ENCODE measurements at regions not wholly inside any gene's neighbourhood (a gene's known extent, or its start where the extent isn't known, plus 50 kb on each side); places are given as distances from the start of the nearest gene placed in this dataset.

GRCh38 chr15:25600751-25601150 is 161.9 kb upstream of the UBE3A start:
- POLR2A ChIA-PET (ENCODE audit: unreplicated experiment), result no interaction called here

GRCh38 chr15:25597571-25597970 is 158.7 kb upstream of the UBE3A start:
- DNase-seq (no peak), ATAC-seq (no peak)
- Histone ChIP-seq H2AFZ (ENCODE audit: low read length) (no peak overlapping the region), H3K27me3 (ENCODE audit: low read length) (peaks cover 8% of the 10 kb centered on the region; the same call in 1 of the 2 replicates), H4K20me1 (ENCODE audit: low read length) (no peaks in the 10 kb centered on the region), H3K4me1 (ENCODE audit: insufficient read depth, low read length) (no peaks in the 10 kb centered on the region), H3K79me2 (ENCODE audit: low read length) (no peaks in the 10 kb centered on the region), H3F3A (ENCODE audit: low read length, unreplicated experiment) (no peaks in the 10 kb centered on the region), H3K27ac (ENCODE audit: low read length) (no peak overlapping the region), H3K36me3 (ENCODE audit: low read depth, low read length) (no peaks in the 10 kb centered on the region), H3K4me3 (ENCODE audit: low read length) (no peak overlapping the region), H3K4me2 (ENCODE audit: low read length) (no peak overlapping the region), H3K9ac (ENCODE audit: low read length) (no peak overlapping the region), H3K9me3 (ENCODE audit: low read length) (no peaks in the 10 kb centered on the region), H3K9me2 (replicated peaks; ENCODE audit: low read length) (no peaks in the 10 kb centered on the region)
- TF ChIP-seq CTCF (conservative IDR thresholded peaks at IDR 0.05; ENCODE audit: low read depth, low read length) (no peak), EZH2 (IDR thresholded peaks at IDR 0.05; ENCODE audit: low read length, unreplicated experiment) (no peak), EZH2phosphoT487 (IDR thresholded peaks at IDR 0.05; ENCODE audit: borderline replicate concordance, low read length) (no peak)
- intact Hi-C loops (cut with micrococcal nuclease), result no loop called here
- CTCF ChIA-PET, result no interaction called here
- no TSS peak for BruUV-seq (replicated peaks)
- POLR2A ChIA-PET (ENCODE audit: unreplicated experiment), result no interaction called here

More at GRCh38 chr15:25600751-25601150, 161.9 kb upstream of the UBE3A start:
- ATAC-seq (no peak), DNase-seq (peak; percentile 6)
- CTCF ChIA-PET, result no interaction called here
- H3K9me3 ChIP-seq (ENCODE audit: low read length), result 0 out of 2 replicates have a peak, but pooled peaks cover 8% of the 10 kb centered on the region
- TF ChIP-seq EZH2 (IDR thresholded peaks at IDR 0.05; ENCODE audit: low read length, unreplicated experiment), result no peak
- no peak for TF ChIP-seq EZH2phosphoT487 (IDR thresholded peaks at IDR 0.05; ENCODE audit: borderline replicate concordance, low read length)
- no peak for TF ChIP-seq CTCF (conservative IDR thresholded peaks at IDR 0.05; ENCODE audit: low read depth, low read length)
- no TSS peak for BruUV-seq (replicated peaks)
- H2AFZ ChIP-seq (ENCODE audit: low read length), result no peak overlapping the region
- peaks cover 8% of the 10 kb centered on the region; the same call in 1 of the 2 replicates for H3K27me3 ChIP-seq (ENCODE audit: low read length)
- H3K4me3 ChIP-seq (ENCODE audit: low read length), result no peak overlapping the region
- H3K4me2 ChIP-seq (ENCODE audit: low read length), result no peak overlapping the region
- H3F3A ChIP-seq (ENCODE audit: low read length, unreplicated experiment), result no peaks in the 10 kb centered on the region
- H3K27ac ChIP-seq (ENCODE audit: low read length), result no peak overlapping the region
- H3K4me1 ChIP-seq (ENCODE audit: insufficient read depth, low read length), result no peaks in the 10 kb centered on the region
- H4K20me1 ChIP-seq (ENCODE audit: low read length), result no peaks in the 10 kb centered on the region
- no peaks in the 10 kb centered on the region for H3K79me2 ChIP-seq (ENCODE audit: low read length)
- intact Hi-C loops (cut with micrococcal nuclease), result no loop called here
- no peak overlapping the region for H3K9ac ChIP-seq (ENCODE audit: low read length)
- no peaks in the 10 kb centered on the region for H3K36me3 ChIP-seq (ENCODE audit: low read depth, low read length)
- H3K9me2 ChIP-seq (replicated peaks; ENCODE audit: low read length), result no peaks in the 10 kb centered on the region

GRCh38 chr15:25596644-25597562 is 158.1 kb upstream of the UBE3A start:
- ChIA-PET POLR2A (ENCODE audit: unreplicated experiment) (no interaction called here), CTCF (no interaction called here)
- no peak overlapping the region for H2AFZ ChIP-seq (ENCODE audit: low read length)

More at GRCh38 chr15:25596644-25597562, 158.1 kb upstream of the UBE3A start:
- no peak overlapping the region for H3K4me2 ChIP-seq (ENCODE audit: low read length)
- DNase-seq (no peak), ATAC-seq (no peak)
- no peaks in the 10 kb centered on the region for H3K9me2 ChIP-seq (replicated peaks; ENCODE audit: low read length)
- no peak overlapping the region for H3K4me3 ChIP-seq (ENCODE audit: low read length)
- BruUV-seq (replicated peaks), result no TSS peak
- no peaks in the 10 kb centered on the region for H3K9me3 ChIP-seq (ENCODE audit: low read length)
- H3K27ac ChIP-seq (ENCODE audit: low read length), result no peak overlapping the region
- no peak overlapping the region for H3K9ac ChIP-seq (ENCODE audit: low read length)
- peaks cover 8% of the 10 kb centered on the region; the same call in 1 of the 2 replicates for H3K27me3 ChIP-seq (ENCODE audit: low read length)
- intact Hi-C loops (cut with micrococcal nuclease), result no loop called here
- H4K20me1 ChIP-seq (ENCODE audit: low read length), result no peaks in the 10 kb centered on the region
- H3K36me3 ChIP-seq (ENCODE audit: low read depth, low read length), result no peaks in the 10 kb centered on the region
- TF ChIP-seq EZH2 (IDR thresholded peaks at IDR 0.05; ENCODE audit: low read length, unreplicated experiment) (no peak), CTCF (conservative IDR thresholded peaks at IDR 0.05; ENCODE audit: low read depth, low read length) (no peak), EZH2phosphoT487 (IDR thresholded peaks at IDR 0.05; ENCODE audit: borderline replicate concordance, low read length) (no peak)
- no peaks in the 10 kb centered on the region for H3K4me1 ChIP-seq (ENCODE audit: insufficient read depth, low read length)
- no peaks in the 10 kb centered on the region for H3F3A ChIP-seq (ENCODE audit: low read length, unreplicated experiment)
- H3K79me2 ChIP-seq (ENCODE audit: low read length), result no peaks in the 10 kb centered on the region

Measured in PC-3 (cell line).